ENCODE measurements at regions not wholly inside any gene's neighbourhood (a gene's known extent, or its start where the extent isn't known, plus 50 kb on each side); places are given as distances from the start of the nearest gene placed in this dataset.

GRCh38 chr1:83776913-83777757 is 221.8 kb downstream of the TTLL7 start:
- DNase-seq (ENCODE audit: missing footprints) (no peak), ATAC-seq (no peak)
- intact Hi-C loops (cut with DNase I): no loop called here

DNA sequence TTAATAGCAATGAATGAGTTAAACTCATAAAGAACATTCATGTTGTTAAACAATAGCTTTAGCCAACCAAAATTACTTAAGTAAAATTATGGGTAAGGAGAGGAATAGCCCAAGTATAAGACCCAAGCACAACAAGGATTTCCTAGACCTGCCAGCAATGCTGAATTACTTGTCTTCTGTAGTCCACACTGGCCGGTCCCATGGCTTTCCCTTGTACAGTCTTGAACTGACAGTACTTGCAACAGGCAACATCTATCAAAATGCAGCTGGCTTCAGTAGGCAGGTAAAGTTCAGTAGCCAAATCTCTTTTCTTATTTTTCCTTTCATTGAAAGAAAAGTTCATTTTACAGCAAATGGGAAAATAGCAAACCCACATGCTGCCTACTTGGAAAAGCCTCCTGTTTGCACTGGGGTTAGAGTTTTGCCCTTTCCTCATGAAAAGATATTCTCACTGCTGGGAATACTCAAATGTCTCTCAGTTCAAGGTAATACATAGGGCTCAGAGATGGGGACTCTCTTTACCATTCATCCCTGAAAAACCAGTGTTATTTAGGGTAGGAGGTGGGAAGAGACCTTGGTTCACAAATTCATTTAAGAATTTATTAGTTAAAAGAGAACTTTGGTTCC is 222.8 kb downstream of the TTLL7 start:
- intact Hi-C loops (cut with DNase I): no loop called here
- no peak for ATAC-seq
- no peak for DNase-seq (ENCODE audit: missing footprints)

DNA sequence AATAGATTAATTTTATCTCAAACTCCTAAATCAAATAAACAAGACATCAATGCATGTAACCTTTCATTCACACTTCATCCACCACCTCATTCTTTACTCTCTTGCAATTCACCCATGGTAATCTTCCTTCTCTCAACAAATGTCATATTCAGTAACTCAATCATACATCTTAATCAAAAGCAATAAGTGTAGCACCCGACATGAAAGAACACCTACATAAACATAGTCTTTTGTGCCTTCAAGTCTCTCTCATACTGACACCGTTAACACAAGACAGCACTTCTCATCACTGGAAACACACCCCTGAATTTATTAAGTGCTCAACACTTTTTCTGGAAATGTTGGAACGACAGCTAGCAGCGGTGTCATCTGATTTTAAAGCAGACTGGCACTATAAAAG is 225.9 kb downstream of the TTLL7 start:
- ATAC-seq: no peak
- intact Hi-C loops (cut with DNase I): no loop called here

DNA sequence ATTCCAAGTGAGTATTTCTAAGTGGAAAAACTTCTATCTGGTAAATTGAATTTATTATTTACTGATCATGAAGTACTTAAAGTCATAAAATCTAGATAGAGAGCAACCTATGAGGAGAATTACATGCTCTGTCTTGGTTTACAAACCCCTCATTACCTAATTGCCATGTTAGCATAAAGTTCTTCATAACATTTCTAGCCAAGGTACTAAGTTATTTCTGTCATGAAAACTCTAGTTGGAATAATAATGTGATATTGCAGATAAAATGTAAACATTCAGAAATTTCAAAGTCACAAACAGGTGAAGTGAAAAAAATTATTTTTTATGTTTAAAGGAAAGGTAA is 228.6 kb downstream of the TTLL7 start:
- intact Hi-C loops (cut with DNase I): no loop called here
- DNase-seq (ENCODE audit: missing footprints) (no peak), ATAC-seq (no peak)

More for the DNA sequence above, 225.9 kb downstream of the TTLL7 start:
- no peak for DNase-seq (ENCODE audit: missing footprints)

DNA sequence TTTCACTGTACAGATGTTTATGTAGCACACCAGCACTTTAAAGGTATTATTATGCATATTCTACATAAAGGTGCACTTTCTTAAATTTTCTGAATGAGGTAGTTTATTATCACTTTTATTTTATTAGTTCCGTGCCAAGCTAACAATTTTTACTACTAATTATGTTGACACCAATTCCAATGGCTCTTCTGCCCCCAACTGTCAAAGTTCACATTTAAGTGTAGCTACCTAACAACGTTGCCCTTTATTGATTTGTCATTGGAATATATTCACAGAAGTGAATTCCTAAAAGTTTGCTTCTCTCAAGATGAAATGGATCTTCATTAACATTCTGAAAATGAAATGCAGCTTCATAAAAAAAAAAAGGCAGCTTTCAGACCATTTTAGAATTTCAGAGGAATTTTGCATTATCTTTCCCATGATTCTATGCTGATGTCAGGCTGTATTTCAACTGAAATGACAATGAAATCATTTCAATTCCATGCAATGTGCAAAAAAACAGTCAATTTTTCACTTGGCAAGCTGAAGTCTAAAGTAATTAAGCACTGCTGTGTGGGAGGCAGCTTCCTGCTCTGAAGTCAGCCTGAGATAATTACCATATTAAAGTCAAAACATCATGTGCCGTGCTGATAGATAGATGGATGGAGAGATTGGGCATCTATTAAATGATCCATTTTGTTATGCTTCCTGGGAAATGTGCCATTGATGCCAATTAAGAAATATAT is 229.2 kb downstream of the TTLL7 start:
- DNase-seq (ENCODE audit: missing footprints): no peak
- no peak for ATAC-seq
- intact Hi-C loops (cut with DNase I): no loop called here

- ATAC-seq (no peak), DNase-seq (ENCODE audit: missing footprints) (no peak)
- intact Hi-C loops (cut with DNase I): no loop called here
These were observed 229.9 kb downstream of the TTLL7 start for GRCh38 chr1:83769072-83769471.

- ATAC-seq: no peak
- intact Hi-C loops (cut with DNase I): no loop called here
- no peak for DNase-seq (ENCODE audit: missing footprints)
These were observed 232.7 kb downstream of the TTLL7 start for GRCh38 chr1:83766241-83766691.

DNA sequence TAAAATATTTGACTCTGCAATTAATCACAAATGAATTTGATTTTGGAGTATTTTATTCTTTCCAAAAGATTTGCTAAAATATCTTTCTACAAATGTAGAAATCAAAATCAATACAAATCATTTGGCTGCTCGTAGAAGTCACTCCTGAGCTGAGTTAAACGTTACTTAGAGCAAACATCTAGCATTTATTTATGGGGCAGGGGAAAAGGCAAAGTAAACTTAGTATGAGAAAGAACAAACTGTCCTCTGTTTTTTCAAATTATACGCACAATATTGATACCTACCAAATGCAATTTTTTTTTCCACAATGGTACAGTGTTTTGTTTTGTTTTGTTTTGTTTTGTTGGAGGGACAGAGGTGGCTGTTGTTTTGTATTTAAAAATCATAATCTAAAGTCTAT is 233.8 kb downstream of the TTLL7 start:
- intact Hi-C loops (cut with DNase I): no loop called here

GRCh38 chr1:83764209-83764608 is 234.7 kb downstream of the TTLL7 start:
- DNase-seq (ENCODE audit: missing footprints) (no peak), ATAC-seq (no peak)
- intact Hi-C loops (cut with DNase I): no loop called here

More for the DNA sequence above, 233.8 kb downstream of the TTLL7 start:
- ATAC-seq (no peak), DNase-seq (ENCODE audit: missing footprints) (no peak)

DNA sequence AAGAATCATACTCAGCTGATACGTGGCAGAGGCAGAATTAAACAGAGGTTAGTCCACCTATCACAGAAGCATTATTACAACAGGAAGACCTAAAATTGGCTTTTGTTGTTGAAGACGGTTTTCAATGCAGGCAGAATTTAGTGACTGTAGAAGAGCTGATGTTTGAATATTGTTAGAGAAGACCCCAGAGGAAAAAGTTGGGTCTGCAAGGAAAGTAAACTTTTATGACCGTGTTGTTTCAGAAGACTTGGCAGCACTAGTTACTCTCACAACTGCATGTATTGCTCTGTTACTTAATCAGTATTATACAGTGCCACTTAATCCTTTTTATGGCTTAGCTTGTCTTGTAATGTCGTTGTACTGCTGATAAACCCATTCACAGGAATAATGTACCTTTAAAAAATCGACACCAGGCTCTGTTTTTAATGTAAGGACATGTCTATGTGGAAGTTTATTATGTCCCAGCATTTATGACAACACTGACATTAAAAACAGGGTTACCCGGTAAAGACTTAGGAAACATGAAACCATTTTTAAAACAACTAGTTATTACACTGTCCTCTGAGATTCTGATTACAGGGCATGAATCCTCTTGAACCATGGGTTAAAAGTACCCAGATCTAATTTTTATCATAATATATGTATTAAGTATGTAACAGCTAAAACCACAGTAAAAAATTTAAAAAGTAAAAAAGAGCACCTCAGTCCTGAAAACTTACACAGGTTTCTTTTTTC is 235.4 kb downstream of the TTLL7 start:
- no peak for ATAC-seq
- DNase-seq (ENCODE audit: missing footprints): no peak
- intact Hi-C loops (cut with DNase I): no loop called here

GRCh38 chr1:83762416-83762815 is 236.5 kb downstream of the TTLL7 start:
- ATAC-seq (no peak), DNase-seq (ENCODE audit: missing footprints) (no peak)
- intact Hi-C loops (cut with DNase I): no loop called here

DNA sequence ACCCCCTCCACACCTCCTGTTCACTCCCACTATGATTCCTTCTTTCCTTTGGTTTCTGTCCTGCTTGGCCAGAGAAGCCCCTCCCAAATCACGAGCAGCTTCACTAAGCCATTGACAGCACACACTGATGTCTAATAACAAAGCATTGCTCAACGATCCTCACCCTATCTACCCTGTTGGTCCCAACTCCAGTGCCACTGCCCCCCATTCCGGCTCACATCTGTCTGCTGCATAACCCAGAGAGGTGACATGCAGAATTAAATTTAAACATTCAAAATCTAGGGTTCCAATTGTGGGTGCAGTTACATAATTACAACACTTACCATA is 236.9 kb downstream of the TTLL7 start:
- DNase-seq (ENCODE audit: missing footprints) (no peak), ATAC-seq (no peak)

DNA sequence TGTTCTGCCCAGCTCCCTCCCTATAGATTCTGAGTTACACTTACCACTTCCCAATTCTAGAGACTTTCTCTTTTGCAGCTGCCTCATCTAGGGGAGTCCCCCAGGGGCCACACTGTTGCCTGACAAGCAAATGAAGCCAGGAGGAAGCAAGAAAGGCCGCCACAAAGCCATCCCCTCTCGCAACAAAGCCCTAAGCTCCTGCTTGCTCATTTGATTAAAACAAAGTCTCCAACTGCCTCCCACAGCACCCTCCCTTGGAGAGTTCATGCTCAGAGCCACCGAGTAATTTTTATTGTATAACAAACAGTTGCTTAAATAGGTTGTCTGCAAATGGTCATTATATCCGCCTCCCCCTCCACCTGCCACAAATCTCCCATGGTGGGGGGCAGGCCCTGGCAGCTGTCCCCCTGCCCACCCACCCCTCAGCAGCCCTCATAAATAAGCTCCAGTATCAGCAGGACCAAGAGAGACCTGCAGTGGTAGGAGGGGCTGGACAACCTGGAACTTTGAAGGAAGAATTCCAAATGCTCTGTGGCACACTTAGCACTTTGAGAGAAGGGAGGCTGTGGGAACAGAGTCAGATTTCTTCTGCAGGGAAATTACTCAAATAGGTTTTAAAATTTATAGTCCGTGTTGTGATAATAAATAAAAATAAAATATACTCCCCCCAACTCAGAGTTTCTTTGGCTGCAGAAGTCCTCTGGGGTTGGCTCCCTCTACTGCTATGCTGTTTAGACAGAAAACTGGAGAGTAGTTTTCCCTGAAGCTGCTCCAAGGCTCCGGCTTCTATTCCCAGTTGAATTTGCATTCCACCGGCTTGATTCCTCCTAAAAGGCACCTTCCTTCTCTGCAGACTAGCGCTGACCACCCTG is 237.5 kb downstream of the TTLL7 start:
- intact Hi-C loops (cut with DNase I): no loop called here
- DNase-seq (ENCODE audit: missing footprints) (no peak), ATAC-seq (no peak)

More for the DNA sequence above, 236.9 kb downstream of the TTLL7 start:
- intact Hi-C loops (cut with DNase I): no loop called here

DNA sequence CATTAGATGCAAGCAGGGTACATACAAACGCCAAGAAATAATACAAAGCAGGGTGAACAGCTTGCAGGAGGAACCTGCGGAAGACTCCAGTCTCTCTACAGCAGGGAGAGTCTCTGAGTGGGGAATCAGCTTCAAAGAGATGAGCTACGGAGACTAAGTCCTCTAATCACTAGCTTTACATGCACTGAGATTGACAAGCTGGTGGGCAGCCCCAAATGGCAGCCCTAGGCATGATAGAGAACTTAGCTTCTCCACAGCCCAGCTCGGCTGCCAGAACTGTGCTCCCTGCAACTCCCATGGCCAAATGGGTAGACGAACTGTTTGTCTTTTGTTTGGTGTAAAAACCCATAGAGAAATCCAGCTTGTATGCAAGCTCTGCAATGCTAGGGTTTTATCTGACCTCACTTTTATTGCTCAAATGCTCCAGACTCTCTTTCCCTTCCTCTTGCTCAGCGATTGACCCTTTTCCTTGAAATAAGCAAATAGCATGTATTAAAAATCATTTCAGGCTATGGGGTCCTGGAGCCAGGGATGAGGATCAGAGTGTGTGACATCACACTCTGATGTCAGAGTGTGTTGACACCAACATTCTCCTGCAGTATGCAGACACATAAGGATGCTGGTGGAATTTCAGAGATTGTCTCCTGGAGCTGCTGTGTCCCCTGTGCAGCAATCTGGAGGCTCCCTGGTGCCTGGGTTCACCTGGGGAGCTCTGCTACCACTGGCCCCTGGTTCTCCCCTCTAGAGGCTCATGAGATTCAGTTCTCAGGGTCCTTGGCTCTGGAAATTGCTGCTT is 238.5 kb downstream of the TTLL7 start:
- ATAC-seq: no peak
- intact Hi-C loops (cut with DNase I): no loop called here
- DNase-seq (ENCODE audit: missing footprints): no peak

- peak; percentile 52 for ATAC-seq
- intact Hi-C loops (cut with DNase I): no loop called here
These were observed 241.8 kb downstream of the TTLL7 start for GRCh38 chr1:83756984-83757717.

DNA sequence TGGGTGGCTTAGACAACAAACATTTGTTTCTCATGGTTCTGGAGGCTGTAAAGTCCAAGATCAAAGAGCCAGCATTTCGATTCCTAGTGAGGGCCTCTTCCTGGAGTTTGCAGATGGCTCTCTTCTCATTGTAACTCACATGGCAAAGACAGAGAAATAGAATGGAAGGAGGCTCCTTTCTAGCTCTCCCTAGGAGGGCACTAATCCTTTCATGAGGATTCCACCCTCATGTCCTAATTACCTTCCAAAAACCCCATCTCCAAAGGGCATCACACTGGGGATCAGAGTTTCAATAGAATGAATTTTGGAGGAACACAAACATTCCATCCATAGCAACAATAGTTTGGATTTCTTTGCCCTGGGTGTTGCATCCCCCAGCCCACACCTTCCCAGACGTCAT is 247.3 kb downstream of the TTLL7 start:
- ATAC-seq: no peak
- intact Hi-C loops (cut with DNase I): no loop called here
- no peak for DNase-seq (ENCODE audit: missing footprints)

More at GRCh38 chr1:83756984-83757717, 241.8 kb downstream of the TTLL7 start:
- no peak for DNase-seq (ENCODE audit: missing footprints)

DNA sequence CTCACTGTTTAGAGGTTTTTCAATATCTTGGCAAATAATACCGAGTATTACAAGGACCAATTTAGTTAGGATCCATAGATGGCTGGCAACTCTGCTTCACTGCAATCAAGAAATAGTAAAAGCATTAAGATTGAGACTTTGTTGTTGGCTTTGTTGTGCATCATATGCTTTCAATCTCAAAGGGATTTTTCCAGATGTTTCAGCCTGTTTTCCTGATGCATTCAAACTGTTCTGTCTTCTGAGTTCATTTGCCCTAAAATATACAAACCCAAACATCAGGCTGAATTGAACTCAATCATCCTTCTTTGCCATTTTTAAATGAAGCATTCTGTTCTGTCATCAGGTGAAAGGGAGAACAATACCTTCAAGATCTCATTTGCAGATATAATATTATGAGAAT is 248.7 kb downstream of the TTLL7 start:
- intact Hi-C loops (cut with DNase I): no loop called here
- ATAC-seq: no peak
- DNase-seq (ENCODE audit: missing footprints): no peak

Measured in Right ventricle myocardium inferior (tissue), 1 donor.